NCI-H2227 treated with DMSO at 0.1 percent for 48 hours (cell line): ENCODE measurements at regions not wholly inside any gene's neighbourhood (a gene's known extent, or its start where the extent isn't known, plus 50 kb on each side); places are given as distances from the start of the nearest gene placed in this dataset.

Source experiments
- DNase-seq: peaks from one replicate; lab custom pipeline; 2025; lab: John Stamatoyannopoulos, UW

DNA sequence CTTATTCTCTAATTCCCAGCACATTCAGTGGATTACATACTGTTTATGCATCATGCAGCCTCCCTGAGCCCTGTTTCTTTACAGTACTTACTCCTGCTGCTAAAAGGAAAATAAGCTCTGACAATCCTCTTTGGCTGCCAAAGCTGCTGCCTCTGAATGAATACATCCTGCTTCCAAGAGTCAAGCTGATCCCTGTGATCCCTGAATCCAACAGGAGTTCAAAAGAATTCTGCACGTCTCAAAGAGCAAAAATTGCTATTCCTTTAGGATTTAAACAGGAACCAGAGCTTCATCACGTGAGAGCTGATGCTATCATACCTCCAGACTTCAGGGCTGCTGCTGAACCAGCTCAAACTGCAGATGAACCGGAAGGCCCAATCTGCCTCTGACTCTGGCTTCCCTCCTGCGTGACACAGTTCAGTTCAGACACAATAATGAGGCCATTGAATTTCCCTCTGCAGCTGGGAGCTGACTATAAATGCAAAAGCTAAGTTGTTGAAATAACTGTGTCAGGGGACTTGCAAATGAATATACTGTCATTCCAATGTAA, 851.0 kb upstream of the PHF14 start:
- peak; percentile 54 for DNase-seq

DNA sequence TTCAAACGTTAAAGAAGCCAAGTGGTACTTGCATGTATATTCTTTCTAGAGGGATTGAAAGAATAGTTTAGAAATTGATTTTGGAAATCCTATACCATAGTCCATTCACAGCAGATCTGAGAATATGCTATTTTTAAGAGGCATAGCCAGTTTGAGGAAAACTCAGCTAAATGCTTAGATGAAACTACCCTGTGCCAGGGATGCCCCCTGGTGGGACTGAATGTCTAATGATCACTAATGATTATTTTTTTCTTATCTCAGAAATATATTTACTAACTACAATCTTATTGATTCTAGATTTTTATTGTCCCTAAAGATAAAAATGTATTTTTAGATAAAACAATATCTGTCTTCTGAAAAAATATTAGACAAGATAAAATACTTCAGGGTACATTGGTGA, 844.9 kb upstream of the PHF14 start:
- no peak for DNase-seq

DNA sequence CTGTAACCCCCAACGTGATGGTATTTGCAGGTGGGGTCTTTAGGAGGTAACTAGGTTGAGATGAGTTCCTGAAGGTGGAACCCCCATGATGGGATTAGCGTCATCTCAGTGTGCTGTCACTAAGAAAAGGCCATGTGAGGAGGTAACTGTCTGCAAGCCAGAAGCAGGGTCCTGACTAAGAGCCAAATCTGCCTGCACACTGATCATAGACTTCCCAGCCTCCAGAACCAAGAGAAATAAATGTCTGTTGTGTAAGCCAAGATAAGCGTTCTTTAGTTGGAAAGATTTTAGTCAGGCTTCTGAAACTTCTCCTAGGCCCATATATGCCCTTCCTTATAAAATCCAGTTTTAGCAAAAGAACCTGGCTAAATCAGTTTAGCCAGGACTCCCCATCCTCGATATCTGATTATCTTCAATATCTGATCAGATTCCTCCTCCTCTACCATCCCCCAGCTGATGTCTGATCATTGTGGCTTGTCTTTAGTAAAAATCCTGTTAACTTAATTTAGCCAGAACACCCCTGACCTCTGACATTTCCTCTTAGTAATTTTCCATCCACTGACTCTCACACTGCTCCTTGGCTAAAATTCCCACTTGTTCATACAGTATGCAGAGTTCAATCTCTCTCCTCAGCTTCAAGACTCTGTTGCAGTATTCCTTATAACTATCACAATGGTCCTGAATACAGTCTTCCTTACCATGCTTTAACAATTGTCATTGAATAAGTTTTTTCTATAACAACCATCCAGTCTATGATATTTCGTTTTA, 835.4 kb upstream of the PHF14 start:
- DNase-seq: no peak

DNA sequence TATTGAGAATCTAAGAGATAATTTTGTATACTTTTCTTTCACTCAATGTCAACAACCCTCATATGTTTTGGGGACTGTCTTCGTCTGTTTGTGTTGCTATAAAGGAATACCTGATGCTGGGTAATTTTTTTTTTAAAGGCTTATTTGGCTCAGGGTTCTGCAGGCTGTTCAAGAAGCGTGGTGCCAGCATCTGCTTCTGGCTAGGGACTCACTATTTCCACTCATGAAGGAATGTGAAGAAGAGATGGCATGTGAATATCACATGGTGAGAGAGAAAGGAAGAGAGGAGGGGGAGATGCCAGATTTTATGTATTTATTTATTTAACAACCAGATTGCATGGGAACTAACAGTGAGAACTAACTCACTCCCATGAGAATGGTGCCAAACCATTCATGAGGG, 827.4 kb upstream of the PHF14 start:
- no peak for DNase-seq

DNA sequence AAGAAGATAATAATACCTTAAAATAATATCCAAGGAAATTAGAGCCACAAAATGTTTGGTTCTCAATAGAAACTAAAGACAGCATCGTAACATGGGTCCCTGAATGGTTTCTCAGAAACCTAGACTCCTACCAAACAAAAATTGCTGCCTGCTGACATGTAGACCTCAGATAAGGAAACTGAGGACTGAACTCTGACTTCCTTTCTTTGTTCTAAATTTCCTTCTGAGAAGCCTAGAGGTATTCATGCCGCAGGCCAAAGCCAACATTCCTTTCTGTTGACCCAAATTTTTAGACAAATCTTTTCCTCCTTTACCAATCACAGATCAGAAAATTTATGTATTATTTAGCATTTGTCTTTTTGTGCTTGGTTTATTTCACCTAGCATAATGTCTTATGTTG, 816.7 kb upstream of the PHF14 start:
- DNase-seq: no peak

DNA sequence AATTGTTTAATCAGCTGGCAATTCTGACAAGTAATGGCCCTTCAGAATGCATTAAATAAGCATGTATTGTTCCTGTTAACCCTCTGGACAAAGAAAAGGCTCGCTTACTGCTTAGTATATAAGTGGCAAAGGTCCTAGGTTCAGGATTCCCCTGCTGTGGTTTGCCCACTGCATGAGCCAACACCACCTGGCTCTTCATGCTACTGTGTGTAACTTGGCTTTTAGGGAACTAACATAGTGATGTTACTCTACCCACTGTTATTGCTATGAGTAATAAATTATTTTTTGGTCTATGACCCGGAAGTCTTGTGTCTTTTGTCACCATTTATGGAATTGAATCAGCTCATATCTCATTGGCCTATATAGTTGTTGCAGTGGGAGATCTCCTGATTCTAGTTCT, 791.7 kb upstream of the PHF14 start:
- no peak for DNase-seq

DNA sequence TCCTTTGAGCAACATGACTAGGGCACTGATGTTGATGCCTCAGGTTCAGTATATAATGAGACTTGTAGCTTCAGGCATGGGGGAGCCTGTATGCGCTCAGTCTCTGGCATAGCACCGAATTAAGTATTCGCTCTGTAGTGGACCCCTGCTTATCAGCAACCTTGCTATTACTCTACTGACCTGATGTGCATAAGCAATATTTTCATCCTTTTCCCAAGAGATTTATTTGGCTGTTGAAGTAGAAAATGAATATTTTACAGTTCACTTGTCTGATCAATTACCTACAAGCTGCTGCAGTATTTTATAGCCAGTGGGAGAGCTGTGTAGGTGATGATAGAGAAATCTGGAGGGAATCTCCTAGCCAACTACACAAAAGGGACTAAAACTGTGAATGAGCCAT, 781.6 kb upstream of the PHF14 start:
- DNase-seq: no peak

DNA sequence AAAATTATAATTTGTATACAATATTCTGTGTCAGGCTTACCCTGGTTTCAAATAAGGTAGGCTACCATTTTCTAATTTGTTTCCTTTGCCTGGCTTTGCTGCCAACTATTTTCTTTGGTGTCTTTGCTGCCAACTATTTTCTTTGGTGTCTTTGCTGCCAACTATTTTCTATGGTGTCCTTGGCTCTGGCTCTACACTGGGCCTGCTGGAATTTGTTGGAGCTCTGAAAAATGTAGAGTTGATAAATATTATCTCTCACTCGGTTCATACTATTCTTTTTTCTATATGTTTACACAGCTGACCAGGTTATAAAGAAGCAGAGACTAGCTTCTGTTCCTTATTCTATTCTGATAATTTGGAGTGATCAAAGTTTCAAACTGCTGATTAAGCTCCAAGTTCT, 768.0 kb upstream of the PHF14 start:
- DNase-seq: no peak

DNA sequence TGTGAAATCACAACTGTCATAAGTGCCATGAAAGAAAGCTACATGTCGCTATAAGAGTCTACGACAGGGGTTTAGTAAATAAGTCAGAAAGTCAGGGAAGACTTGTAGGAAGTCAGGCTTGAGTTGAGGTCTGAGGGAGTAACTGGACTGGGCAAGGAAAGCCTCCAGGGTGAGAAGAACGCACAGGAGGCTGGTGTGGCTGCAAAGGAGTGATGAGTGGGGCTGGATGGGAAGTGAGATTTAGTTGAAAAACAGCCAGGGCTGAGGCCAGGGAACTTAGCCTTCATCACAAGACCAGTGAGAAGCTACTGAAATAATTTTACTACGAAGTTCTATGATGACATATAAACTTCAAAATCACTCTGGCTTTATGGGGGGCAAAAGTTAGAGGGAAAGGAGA, 763.7 kb upstream of the PHF14 start:
- DNase-seq: no peak

DNA sequence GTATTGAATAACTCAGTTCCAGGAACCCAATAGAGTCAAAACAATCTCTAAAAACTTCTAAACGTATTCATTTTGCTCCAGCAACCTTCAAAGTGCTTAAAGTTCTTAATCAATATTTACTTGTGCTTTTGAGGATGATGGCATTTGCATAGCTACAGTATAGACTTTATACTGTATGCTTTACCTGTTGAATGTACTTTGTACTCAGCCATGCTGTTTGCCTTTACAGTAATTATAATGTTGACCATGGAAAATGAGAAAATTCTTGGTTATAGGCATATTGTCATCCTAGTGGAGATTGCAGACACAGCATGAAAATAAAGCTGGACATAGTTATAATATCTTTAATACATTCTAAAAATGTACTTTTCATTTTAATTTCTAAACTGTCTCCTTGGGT, 762.7 kb upstream of the PHF14 start:
- DNase-seq: no peak

DNA sequence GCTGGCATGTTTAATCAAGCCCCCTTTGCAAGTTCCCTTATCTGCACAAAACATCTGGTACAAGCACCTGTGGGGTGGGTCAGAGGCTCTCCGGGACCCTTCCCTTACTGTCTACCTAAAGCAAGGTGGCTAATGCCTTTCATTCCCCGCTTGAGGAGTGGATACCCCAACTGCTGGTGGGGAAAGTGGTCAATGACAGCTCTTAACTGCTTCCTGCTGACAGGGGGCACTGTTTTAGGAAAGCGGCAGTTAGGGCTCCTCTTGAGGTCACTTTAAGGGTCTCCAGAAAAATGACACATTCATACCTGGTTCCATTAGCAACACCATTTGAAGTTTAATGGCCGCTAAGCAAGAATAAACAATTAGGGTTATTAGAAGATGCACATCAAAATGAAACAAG, 761.8 kb upstream of the PHF14 start:
- DNase-seq: no peak

DNA sequence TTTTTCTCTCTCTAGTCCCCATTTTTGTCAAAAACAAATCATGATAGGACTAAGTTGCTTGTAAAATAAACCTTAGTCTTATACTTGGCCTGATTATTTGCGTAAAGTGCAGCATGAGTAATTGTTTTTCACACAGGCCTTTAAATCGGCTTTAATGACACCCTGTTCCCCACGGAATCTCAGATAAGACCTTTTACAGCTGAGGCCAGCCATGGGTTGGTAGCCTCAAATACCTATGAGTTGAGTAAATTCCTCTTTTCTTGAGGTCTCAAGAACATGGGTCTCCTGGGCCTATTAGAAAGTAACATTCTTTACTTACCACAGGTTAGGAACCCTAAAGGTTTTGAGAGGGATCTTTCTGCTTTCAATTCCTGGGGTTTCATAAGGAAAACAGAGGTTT, 761.0 kb upstream of the PHF14 start:
- no peak for DNase-seq

DNA sequence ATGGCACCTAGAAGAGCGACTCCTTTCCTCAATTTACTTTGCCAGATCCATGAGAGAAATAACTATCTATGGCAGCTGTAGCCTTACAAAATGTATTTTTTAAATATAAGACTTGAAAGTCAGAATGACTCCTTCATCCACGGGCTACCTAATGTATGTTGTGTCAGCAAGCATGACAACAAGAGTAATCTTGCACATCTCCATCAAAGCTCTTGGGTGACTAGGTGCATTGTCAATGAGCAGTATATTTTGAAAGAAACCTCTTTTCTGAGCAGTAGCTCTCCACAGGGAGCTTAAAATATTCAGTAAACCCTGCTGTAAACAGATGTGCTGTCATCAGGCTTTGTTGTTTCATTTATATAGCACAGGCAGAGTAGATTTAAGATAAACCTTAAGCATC, 757.2 kb upstream of the PHF14 start:
- no peak for DNase-seq

DNA sequence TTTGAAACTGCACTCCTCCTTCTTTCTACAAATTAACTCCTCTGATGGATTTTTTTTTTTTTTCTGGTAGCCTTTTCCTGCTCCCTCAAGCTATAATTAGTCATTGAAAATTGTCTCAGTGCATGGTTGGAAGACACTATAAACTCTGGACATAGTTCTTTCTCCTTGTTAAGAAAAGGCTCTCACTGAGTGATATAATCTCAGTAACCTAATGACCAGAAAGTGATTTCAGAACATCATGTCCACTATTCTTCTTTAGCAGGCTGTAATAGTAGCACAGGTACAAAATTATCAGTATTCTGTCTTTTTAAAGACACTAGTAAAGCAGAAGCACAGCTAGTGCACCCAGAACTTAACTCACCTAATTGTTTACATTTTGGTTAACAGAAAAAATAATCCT, 752.6 kb upstream of the PHF14 start:
- DNase-seq: peak; percentile 67

DNA sequence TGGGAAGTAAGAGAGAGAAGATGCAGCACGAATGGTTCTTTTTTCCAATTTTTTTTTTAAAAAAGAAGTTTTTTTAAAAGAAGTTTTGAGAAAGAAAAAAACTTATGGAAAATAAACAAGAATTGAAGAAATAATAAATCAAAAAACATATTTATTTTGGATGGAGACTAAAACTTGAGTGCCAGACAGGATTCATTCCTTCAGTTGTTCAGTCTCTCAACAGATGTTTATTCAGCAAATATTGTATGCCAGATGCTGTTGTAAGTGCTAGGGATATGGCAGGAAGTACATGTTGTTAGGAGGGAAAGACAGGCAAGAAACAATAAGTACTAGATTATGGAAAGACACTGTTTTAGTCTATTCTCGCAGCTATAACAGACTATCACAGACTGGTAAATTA, 750.7 kb upstream of the PHF14 start:
- DNase-seq: no peak

DNA sequence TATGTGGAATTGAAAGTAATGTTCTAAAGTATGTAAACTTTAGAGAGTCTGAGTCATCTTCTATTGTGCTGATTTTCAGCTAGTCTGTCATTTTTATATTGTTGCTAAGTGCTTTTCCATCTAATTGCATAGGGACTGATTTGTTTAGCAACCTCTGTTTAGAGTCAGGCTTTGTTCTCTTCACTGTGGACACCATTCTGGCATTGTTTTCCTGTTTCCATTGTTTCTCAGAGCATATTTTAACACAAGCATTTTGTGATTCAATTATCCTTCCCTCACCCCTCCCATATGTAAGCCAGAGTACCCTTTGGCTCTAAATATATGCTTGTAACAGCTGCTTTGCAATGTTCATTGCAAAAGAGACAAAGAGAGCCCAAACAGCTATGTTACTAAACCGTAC, 748.4 kb upstream of the PHF14 start:
- peak; percentile 26 for DNase-seq

DNA sequence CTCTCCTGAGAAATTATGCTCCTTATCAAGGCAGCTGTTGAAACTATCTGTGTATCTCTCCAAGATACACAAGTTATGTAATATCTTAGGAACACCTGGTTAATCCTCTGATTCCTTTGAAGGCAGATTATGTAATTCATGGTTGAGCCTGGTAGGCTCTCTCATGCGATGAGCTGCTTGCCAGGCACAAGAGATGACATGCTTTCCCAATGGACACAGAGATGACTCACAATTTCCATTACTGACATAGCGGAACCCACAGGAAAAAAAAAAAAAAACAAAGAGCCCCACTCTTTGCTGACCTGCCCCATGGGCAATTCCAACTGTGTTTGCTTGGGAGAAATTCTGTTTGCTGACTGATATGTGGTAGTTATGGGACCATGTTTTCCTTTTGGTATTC, 736.4 kb upstream of the PHF14 start:
- no peak for DNase-seq

DNA sequence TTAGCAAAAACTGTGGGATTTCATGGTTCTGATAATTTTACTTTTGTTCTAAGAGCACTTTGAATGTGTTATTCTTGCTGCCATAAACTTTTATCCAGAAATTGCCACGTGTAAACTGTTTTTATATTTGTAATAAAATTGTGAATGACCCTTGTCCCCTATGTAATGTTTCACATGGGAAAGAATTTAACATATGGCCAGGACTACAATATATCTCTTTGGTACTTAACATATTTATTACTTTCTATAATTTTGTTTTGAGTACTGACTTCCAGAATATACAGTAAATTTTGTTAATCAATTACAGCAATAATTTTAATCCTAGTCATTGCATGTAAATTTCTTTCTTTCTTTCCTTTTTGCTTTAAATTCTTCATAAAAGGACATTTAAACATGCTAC, 735.0 kb upstream of the PHF14 start:
- no peak for DNase-seq

DNA sequence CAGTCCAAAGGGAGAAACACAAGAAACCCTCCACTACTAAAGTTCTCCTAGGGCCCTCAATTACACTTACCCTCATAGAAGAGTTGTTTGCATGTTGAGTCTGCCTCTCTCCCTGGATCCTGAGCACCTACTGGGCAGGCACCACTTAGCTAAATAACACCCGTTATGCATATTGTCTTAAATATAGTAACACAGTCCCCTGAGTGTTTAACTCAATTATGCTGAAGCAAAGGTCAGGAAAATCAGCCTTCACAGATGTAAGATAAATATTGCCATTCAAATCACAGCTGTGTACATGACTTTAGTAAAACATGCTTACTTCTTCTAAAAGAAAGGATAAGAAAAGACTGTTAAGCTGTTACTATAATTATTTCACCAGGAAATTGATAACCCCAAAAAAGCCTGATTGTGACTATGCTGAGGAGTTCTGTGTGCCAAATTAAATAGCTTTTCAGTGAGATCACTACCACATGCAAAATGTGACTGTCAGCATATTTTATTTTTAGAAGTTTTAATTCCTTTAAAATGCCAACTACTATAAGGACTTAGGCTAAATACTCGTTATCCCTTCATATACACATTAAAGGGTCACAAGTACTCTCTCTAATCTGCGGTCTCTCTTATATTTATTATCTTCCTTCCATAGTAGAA, 733.9 kb upstream of the PHF14 start:
- peak; percentile 31 for DNase-seq

DNA sequence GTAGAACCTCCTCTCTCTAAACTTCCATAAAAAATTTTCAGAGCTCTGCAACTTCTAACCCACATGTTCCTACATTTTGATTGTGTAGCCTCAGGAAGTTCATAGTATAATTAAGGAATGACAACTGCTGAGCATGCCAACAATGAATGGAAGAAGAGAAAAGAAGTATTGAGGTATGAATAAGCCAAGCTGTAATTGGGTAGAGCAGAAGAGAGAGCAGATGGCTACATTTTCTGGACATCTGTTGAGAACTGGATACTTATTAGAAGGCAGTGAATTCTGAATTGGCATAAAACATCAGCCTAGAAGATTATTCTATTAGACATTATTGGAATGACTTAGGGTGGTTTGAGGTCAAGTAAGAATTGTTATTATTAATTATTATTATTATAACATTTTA, 728.3 kb upstream of the PHF14 start:
- no peak for DNase-seq

DNA sequence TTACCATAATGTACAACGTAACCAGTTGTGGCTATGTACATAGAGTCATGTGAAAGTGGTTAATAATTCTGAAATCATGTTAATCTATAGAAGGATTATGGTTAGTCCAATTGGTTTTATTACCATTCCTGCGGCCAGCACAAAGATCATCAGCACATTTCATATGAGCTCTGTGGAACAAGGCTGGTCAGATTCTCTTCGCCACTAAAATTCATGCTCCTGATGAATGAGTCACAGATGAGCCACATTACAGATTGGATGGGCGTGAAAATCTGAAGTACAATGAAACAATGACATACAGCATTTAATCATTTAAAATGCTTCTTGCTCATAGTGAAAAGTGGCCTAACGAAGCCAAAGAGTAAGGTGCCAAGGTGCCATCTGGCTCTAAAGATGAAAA, 716.2 kb upstream of the PHF14 start:
- no peak for DNase-seq

DNA sequence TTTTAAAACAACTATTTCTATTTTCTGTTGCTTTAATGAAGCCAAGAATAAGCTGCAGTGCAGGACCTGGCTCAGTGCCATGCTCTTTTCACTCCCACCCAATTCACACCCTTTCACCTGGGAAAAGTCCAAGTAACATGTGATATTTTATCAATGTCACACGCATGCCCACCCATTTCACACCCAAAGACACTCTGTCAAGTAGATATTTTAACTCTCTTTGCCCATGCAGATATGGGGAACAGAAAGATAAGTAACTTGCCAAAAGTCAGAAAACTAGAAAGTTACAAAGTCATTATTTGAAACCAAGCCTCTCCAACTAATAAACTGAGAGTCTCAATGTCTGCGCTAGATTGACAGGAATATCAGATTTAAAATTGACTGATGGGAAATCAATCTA, 706.7 kb upstream of the PHF14 start:
- DNase-seq: no peak

DNA sequence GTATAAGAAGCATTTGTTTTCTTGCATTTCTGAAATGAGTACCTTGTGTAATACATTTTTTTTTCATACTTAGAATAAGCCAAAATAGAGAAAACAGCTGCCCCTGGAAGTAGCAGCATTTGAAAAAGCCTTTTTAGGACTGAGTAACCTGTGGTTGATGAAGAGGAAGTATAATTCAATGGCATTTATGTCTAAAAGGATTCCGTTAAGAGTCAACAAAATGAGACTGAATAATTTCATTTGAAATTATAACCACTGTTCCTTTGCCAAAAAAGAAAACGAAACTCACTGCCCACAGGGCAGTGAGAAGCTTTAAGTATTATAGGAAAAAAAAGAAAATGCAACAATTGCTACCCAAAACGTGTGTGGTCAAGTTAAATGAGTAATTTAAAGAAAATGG, 705.6 kb upstream of the PHF14 start:
- no peak for DNase-seq

DNA sequence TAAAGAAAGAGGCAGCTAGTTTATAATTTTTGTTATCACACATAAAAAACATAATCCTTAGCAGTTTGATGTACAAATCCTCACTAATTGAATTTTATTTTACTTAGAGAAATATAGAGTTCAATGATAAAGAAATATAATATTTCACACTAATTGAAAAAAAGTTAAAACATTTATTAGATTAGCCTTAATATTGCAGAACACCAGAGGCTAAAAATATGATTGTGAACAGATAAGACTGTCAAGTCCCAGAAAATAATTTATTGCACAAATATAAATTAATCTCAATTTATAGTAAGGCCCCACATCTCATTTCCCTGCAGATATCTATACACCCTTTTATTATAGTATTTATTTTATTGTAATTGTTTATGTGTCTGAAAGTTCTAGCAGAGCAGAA, 690.8 kb upstream of the PHF14 start:
- DNase-seq: no peak
